ENCODE measurements at regions not wholly inside any gene's neighbourhood (a gene's known extent, or its start where the extent isn't known, plus 50 kb on each side); places are given as distances from the start of the nearest gene placed in this dataset.

- 85 to 88% methylated on average over 1 of the region's 1 CpG for WGBS, 2 donors
Measured at GRCh38 chr5:51599587-51599986, 216.3 kb downstream of the ISL1 start.

GRCh38 chr5:51604324-51604723, 221.1 kb downstream of the ISL1 start:
- no peaks in the 10 kb centered on the region for H3K4me1 ChIP-seq
- no peaks in the 10 kb centered on the region for H3K36me3 ChIP-seq
- H3K27me3 ChIP-seq, result no peaks in the 10 kb centered on the region
- intact Hi-C loops (cut with DNase I), result no loop called here
- WGBS, 2 donors, result 28 to 70% methylated on average over 1 of the region's 1 CpG
- DNase-seq (no peak), ATAC-seq (no peak)
- TF ChIP-seq CTCF (IDR thresholded peaks at IDR 0.05), result no peak
- no peak overlapping the region for H3K4me3 ChIP-seq
- no peak overlapping the region for H3K27ac ChIP-seq
- no peaks in the 10 kb centered on the region for H3K9me3 ChIP-seq

More at GRCh38 chr5:51599587-51599986, 216.3 kb downstream of the ISL1 start:
- intact Hi-C loops (cut with DNase I), result no loop called here
- no peak overlapping the region for H3K4me3 ChIP-seq
- H3K27me3 ChIP-seq, result no peaks in the 10 kb centered on the region
- no peaks in the 10 kb centered on the region for H3K4me1 ChIP-seq
- H3K36me3 ChIP-seq, result no peaks in the 10 kb centered on the region
- no peak for TF ChIP-seq CTCF (IDR thresholded peaks at IDR 0.05)
- no peak for ATAC-seq
- no peak for DNase-seq
- H3K27ac ChIP-seq, result no peak overlapping the region
- H3K9me3 ChIP-seq, result no peaks in the 10 kb centered on the region

GRCh38 chr5:51606921-51607320, 223.7 kb downstream of the ISL1 start:
- no peak for ATAC-seq
- DNase-seq, result no peak
- Histone ChIP-seq H3K4me1 (no peaks in the 10 kb centered on the region), H3K9me3 (no peaks in the 10 kb centered on the region), H3K27ac (no peak overlapping the region), H3K27me3 (no peaks in the 10 kb centered on the region), H3K4me3 (no peak overlapping the region), H3K36me3 (no peaks in the 10 kb centered on the region)
- TF ChIP-seq CTCF (IDR thresholded peaks at IDR 0.05), result no peak
- intact Hi-C loops (cut with DNase I), result no loop called here
- 87 to 88% methylated on average over 5 of the region's 5 CpGs for WGBS, 2 donors

GRCh38 chr5:51618234-51618633, 235.0 kb downstream of the ISL1 start:
- ATAC-seq (no peak), DNase-seq (no peak)
- no peaks in the 10 kb centered on the region for H3K9me3 ChIP-seq
- no peak for TF ChIP-seq CTCF (IDR thresholded peaks at IDR 0.05)
- H3K4me1 ChIP-seq, result no peaks in the 10 kb centered on the region
- H3K36me3 ChIP-seq, result no peaks in the 10 kb centered on the region
- H3K27me3 ChIP-seq, result no peaks in the 10 kb centered on the region
- intact Hi-C loops (cut with DNase I), result no loop called here
- 75 to 80% methylated on average over 2 of the region's 2 CpGs for WGBS, 2 donors
- no peak overlapping the region for H3K4me3 ChIP-seq
- H3K27ac ChIP-seq, result no peak overlapping the region

GRCh38 chr5:51621156-51621555, 237.9 kb downstream of the ISL1 start:
- ATAC-seq (no peak), DNase-seq (no peak)
- intact Hi-C loops (cut with DNase I), result no loop called here
- TF ChIP-seq CTCF (IDR thresholded peaks at IDR 0.05), result no peak
- Histone ChIP-seq H3K9me3 (peaks cover 0 to 10% (median 0%) of the 10 kb centered on the region in 11 donors), H3K4me3 (no peak overlapping the region), H3K4me1 (no peaks in the 10 kb centered on the region), H3K27ac (no peak overlapping the region), H3K36me3 (no peaks in the 10 kb centered on the region), H3K27me3 (no peaks in the 10 kb centered on the region)
- 59 to 71% methylated on average over 1 of the region's 1 CpG for WGBS, 2 donors

Measured in heart right ventricle (tissue), 16 donors.